ENCODE measurements at regions not wholly inside any gene's neighbourhood (a gene's known extent, or its start where the extent isn't known, plus 50 kb on each side); places are given as distances from the start of the nearest gene placed in this dataset.

DNA sequence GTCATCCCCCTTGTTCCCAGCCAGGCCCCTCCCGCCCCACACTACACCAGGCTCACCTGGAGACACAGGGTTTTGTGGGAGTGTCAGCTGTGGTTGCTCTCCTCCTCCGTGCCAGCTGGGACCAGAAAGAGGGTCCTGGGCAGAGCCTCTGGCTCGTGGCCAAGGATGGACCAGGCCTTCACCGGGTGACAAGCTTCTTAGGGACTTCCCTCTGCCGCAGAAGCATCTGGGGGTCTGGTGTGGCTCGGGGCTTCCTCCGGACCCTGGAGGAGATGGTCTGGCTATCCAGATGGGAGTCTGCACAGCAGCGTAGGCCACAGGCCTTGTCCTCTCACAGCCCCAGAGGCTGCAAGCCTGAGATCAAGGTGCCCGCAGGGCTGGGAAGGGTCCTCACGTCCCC lies 63.8 kb upstream of the CFAP46 start:
- no peak overlapping the region for H3K27ac ChIP-seq
- DNase-seq (ENCODE audit: low spot score): no peak
- TF ChIP-seq, protein P1, sequence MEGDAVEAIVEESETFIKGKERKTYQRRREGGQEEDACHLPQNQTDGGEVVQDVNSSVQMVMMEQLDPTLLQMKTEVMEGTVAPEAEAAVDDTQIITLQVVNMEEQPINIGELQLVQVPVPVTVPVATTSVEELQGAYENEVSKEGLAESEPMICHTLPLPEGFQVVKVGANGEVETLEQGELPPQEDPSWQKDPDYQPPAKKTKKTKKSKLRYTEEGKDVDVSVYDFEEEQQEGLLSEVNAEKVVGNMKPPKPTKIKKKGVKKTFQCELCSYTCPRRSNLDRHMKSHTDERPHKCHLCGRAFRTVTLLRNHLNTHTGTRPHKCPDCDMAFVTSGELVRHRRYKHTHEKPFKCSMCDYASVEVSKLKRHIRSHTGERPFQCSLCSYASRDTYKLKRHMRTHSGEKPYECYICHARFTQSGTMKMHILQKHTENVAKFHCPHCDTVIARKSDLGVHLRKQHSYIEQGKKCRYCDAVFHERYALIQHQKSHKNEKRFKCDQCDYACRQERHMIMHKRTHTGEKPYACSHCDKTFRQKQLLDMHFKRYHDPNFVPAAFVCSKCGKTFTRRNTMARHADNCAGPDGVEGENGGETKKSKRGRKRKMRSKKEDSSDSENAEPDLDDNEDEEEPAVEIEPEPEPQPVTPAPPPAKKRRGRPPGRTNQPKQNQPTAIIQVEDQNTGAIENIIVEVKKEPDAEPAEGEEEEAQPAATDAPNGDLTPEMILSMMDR (IDR thresholded peaks at IDR 0.05): no peak
- no peak overlapping the region for H3K4me3 ChIP-seq

DNA sequence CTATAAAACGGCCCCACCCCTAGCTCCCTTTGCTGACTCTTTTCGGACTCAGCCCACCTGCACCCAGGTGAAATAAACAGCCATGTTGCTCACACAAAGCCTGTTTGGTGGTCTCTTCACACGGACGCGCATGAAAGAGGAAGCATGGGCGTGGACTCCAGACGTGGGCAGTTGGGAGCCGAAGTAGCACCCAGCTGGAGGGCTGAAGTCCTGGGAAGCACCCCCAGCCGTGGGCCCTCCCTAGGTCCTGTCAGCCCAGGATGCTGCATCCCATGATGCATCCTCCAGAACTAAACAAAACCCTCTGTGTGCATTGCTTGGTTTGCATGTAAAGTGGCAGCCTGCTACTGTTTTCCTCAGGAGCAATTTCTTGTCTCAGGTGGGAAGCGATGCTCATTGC lies 62.1 kb upstream of the CFAP46 start:
- Histone ChIP-seq H3K4me3 (no peak overlapping the region), H3K27ac (no peak overlapping the region)
- DNase-seq (ENCODE audit: low spot score): no peak
- TF ChIP-seq, protein P1 (IDR thresholded peaks at IDR 0.05): no peak

- Histone ChIP-seq H3K27ac (no peak overlapping the region), H3K4me3 (no peak overlapping the region)
- TF ChIP-seq, protein P1 (IDR thresholded peaks at IDR 0.05): no peak
- DNase-seq (ENCODE audit: low spot score): no peak
These were observed 60.8 kb upstream of the CFAP46 start for GRCh38 chr10:133003188-133003587.

DNA sequence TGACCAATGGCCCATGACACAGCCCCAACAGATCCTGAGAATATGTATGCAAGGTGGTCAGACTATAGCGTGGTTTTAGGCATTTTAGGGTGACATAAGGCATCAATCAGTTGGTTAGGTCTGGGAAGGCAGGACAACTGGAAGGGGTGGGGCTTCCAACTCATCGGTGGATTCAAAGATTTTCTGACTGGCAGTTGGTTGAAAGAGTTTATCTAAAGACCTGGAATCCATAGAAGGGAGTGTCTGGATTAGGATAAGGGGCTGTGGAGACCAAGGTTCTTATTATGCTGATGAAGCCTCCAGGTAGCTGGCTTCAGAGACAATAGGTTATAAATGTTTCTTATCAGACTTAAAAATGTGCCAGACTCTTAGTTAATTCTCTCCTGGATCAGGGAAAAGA lies 60.3 kb upstream of the CFAP46 start:
- H3K4me3 ChIP-seq: no peak overlapping the region
- H3K27ac ChIP-seq: no peak overlapping the region
- DNase-seq (ENCODE audit: low spot score): no peak
- TF ChIP-seq, protein P1 (IDR thresholded peaks at IDR 0.05): no peak

- Histone ChIP-seq H3K27ac (no peak overlapping the region), H3K4me3 (no peak overlapping the region)
- DNase-seq (ENCODE audit: low spot score): no peak
- TF ChIP-seq, protein P1 (IDR thresholded peaks at IDR 0.05): no peak
These were observed 58.7 kb upstream of the CFAP46 start for GRCh38 chr10:133001114-133001513.

- no peak for DNase-seq (ENCODE audit: low spot score)
- Histone ChIP-seq H3K27ac (no peak overlapping the region), H3K4me3 (no peak overlapping the region)
- TF ChIP-seq, protein P1 (IDR thresholded peaks at IDR 0.05): no peak
These were observed 58.3 kb upstream of the CFAP46 start for GRCh38 chr10:133000648-133001047.

- no peak for DNase-seq (ENCODE audit: low spot score)
- no peak overlapping the region for H3K27ac ChIP-seq
- TF ChIP-seq, protein P1 (IDR thresholded peaks at IDR 0.05): no peak
- no peak overlapping the region for H3K4me3 ChIP-seq
These were observed 55.3 kb upstream of the CFAP46 start for GRCh38 chr10:132997517-132998265.

All from coronary artery (tissue), 2 donors.